ENCODE measurements at regions not wholly inside any gene's neighbourhood (a gene's known extent, or its start where the extent isn't known, plus 50 kb on each side); places are given as distances from the start of the nearest gene placed in this dataset.

- TF ChIP-seq CTCF (conservative IDR thresholded peaks at IDR 0.05; ENCODE audit: low read depth, low read length), result no peak
- peak; percentile 52 for DNase-seq (ENCODE audit: low read depth)
- no peak overlapping the region for H3K4me3 ChIP-seq (ENCODE audit: low read depth, low read length)
Observed at GRCh38 chr18:39622431-39622830, 2056.8 kb upstream of the CELF4 start.

GRCh38 chr18:39620551-39621168 lies 2055.1 kb upstream of the CELF4 start:
- TF ChIP-seq CTCF (conservative IDR thresholded peaks at IDR 0.05; ENCODE audit: low read depth, low read length), result no peak
- DNase-seq (ENCODE audit: low read depth), result peak; percentile 20
- H3K4me3 ChIP-seq (ENCODE audit: low read depth, low read length), result no peak overlapping the region

- no peak for TF ChIP-seq CTCF (conservative IDR thresholded peaks at IDR 0.05; ENCODE audit: low read depth, low read length)
- no peak for DNase-seq (ENCODE audit: low read depth)
- no peak overlapping the region for H3K4me3 ChIP-seq (ENCODE audit: low read depth, low read length)
Observed at GRCh38 chr18:39618265-39619003, 2052.8 kb upstream of the CELF4 start.

GRCh38 chr18:39611381-39612100 lies 2045.9 kb upstream of the CELF4 start:
- no peak for TF ChIP-seq CTCF (conservative IDR thresholded peaks at IDR 0.05; ENCODE audit: low read depth, low read length)
- peak; percentile 80 for DNase-seq (ENCODE audit: low read depth)
- H3K4me3 ChIP-seq (ENCODE audit: low read depth, low read length), result no peak overlapping the region

GRCh38 chr18:39607034-39607433 lies 2041.4 kb upstream of the CELF4 start:
- TF ChIP-seq CTCF (conservative IDR thresholded peaks at IDR 0.05; ENCODE audit: low read depth, low read length), result no peak
- no peak for DNase-seq (ENCODE audit: low read depth)

GRCh38 chr18:39604836-39605235 lies 2039.2 kb upstream of the CELF4 start:
- H3K4me3 ChIP-seq (ENCODE audit: low read depth, low read length), result no peak overlapping the region
- no peak for TF ChIP-seq CTCF (conservative IDR thresholded peaks at IDR 0.05; ENCODE audit: low read depth, low read length)
- peak; percentile 86 for DNase-seq (ENCODE audit: low read depth)

More at GRCh38 chr18:39607034-39607433, 2041.4 kb upstream of the CELF4 start:
- H3K4me3 ChIP-seq (ENCODE audit: low read depth, low read length), result no peak overlapping the region
